ENCODE measurements at regions not wholly inside any gene's neighbourhood (a gene's known extent, or its start where the extent isn't known, plus 50 kb on each side); places are given as distances from the start of the nearest gene placed in this dataset.

DNA sequence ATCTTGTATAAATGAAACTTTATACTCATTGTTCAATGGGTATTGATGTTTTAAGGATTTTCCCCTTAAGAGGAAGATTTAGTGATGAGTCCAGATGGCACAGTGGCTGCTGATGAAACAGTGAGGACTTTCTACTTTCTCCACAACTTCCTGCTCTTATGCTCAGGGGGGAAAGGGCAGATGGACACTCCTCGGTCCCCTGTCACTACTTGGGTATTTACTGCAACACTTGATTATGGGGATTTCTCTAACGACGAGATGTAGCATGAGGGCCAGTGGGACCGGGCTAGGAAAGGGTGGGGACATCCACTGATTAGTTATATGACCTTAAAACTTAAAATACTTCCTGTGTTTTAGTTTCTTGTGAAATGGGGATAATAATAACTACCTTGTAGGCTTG lies 146.1 kb upstream of the HMHB1 start:
- no peak for TF ChIP-seq POLR2A (IDR thresholded peaks at IDR 0.05)
- TF ChIP-seq, protein P1, sequence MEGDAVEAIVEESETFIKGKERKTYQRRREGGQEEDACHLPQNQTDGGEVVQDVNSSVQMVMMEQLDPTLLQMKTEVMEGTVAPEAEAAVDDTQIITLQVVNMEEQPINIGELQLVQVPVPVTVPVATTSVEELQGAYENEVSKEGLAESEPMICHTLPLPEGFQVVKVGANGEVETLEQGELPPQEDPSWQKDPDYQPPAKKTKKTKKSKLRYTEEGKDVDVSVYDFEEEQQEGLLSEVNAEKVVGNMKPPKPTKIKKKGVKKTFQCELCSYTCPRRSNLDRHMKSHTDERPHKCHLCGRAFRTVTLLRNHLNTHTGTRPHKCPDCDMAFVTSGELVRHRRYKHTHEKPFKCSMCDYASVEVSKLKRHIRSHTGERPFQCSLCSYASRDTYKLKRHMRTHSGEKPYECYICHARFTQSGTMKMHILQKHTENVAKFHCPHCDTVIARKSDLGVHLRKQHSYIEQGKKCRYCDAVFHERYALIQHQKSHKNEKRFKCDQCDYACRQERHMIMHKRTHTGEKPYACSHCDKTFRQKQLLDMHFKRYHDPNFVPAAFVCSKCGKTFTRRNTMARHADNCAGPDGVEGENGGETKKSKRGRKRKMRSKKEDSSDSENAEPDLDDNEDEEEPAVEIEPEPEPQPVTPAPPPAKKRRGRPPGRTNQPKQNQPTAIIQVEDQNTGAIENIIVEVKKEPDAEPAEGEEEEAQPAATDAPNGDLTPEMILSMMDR (IDR thresholded peaks at IDR 0.05): no peak
